Astrocyte (in vitro differentiated cells and primary cell): ENCODE measurements at regions not wholly inside any gene's neighbourhood (a gene's known extent, or its start where the extent isn't known, plus 50 kb on each side); places are given as distances from the start of the nearest gene placed in this dataset.

Experiments used
- DNase-seq: peaks from one replicate; pipeline ENCODE4 v3.0.0-alpha.2; 2010; ENCODE audit warnings: low read depth
- FAIRE-seq: peaks from 2 replicates; lab custom pipeline; 2011; peaks lifted over from hg19 to GRCh38; lab: Jason Lieb, UNC
- H2AFZ ChIP-seq: 2 replicates; pipeline ENCODE4 v1.6.0; 2012; ENCODE audit warnings: low read depth, low read length, inconsistent platforms
- H3K27ac ChIP-seq: 2 replicates; pipeline ENCODE4 v1.5.1; 2011; ENCODE audit warnings: low read depth, low read length, inconsistent platforms
- H3K27me3 ChIP-seq: 2 replicates; pipeline ENCODE4 v1.6.0; 2011; ENCODE audit warnings: low read length, inconsistent platforms; ENCODE audit not compliant: insufficient read depth
- H3K36me3 ChIP-seq: 2 replicates; pipeline ENCODE4 v1.5.1; 2011; ENCODE audit warnings: low read length, inconsistent platforms; ENCODE audit not compliant: insufficient read depth
- H3K4me1 ChIP-seq: 2 replicates; pipeline ENCODE4 v1.5.1; 2011; ENCODE audit warnings: low read length, inconsistent platforms; ENCODE audit not compliant: insufficient read depth
- H3K4me2 ChIP-seq: 2 replicates; pipeline ENCODE4 v1.6.0; 2012; ENCODE audit warnings: low read length, inconsistent platforms
- H3K4me3 ChIP-seq: 2 replicates; pipeline ENCODE4 v1.5.1; 2011; ENCODE audit warnings: low read depth, mild to moderate bottlenecking, low read length, inconsistent platforms; ENCODE audit not compliant: insufficient read depth
- H3K79me2 ChIP-seq: 2 replicates; pipeline ENCODE4 v1.6.0; 2012; ENCODE audit warnings: mild to moderate bottlenecking, low read length, inconsistent platforms; ENCODE audit not compliant: insufficient read depth
- H3K9ac ChIP-seq: 2 replicates; pipeline ENCODE4 v1.6.0; 2012; ENCODE audit warnings: mild to moderate bottlenecking, low read length, inconsistent platforms
- H3K9me3 ChIP-seq: 2 replicates; pipeline ENCODE4 v1.5.1; 2012; ENCODE audit warnings: low read depth, mild to moderate bottlenecking, low read length, inconsistent platforms; ENCODE audit not compliant: insufficient read depth
- H4K20me1 ChIP-seq: 2 replicates; pipeline ENCODE4 v1.6.0; 2012; ENCODE audit warnings: low read length, inconsistent platforms; ENCODE audit not compliant: insufficient read depth
- H3K27ac Mint-ChIP-seq: one replicate; pipeline ENCODE4 v1.8.0; 2021; ENCODE audit warnings: mild to moderate bottlenecking, mixed read lengths; ENCODE audit not compliant: unreplicated experiment
- H3K27me3 Mint-ChIP-seq: one replicate; pipeline ENCODE4 v1.8.0; 2021; ENCODE audit warnings: low read depth, mixed read lengths; ENCODE audit not compliant: unreplicated experiment
- H3K36me3 Mint-ChIP-seq: one replicate; pipeline ENCODE4 v1.8.0; 2021; ENCODE audit warnings: low read depth, mixed read lengths; ENCODE audit not compliant: unreplicated experiment
- H3K4me1 Mint-ChIP-seq: one replicate; pipeline ENCODE4 v1.8.0; 2021; ENCODE audit warnings: low read depth, mixed read lengths; ENCODE audit not compliant: unreplicated experiment
- H3K4me3 Mint-ChIP-seq: one replicate; pipeline ENCODE4 v1.8.0; 2021; ENCODE audit warnings: mild to moderate bottlenecking, moderate library complexity, mixed read lengths; ENCODE audit not compliant: unreplicated experiment
- H3K9me3 Mint-ChIP-seq: one replicate; pipeline ENCODE4 v1.8.0; 2021; ENCODE audit warnings: mild to moderate bottlenecking, mixed read lengths; ENCODE audit not compliant: unreplicated experiment
- EZH2 ChIP-seq: IDR thresholded peaks from 2 replicates; pipeline ENCODE4 v1.6.1; 2012; ENCODE audit warnings: mild to moderate bottlenecking, low read length, inconsistent platforms; ENCODE audit not compliant: insufficient read depth
- TF ChIP-seq, protein P1 (sequence below): IDR thresholded peaks from 2 replicates; pipeline ENCODE4 v1.5.1; 2011; ENCODE audit warnings: low read depth, mild to moderate bottlenecking, inconsistent platforms, low read length, moderate library complexity; ENCODE audit not compliant: insufficient read depth

DNA sequence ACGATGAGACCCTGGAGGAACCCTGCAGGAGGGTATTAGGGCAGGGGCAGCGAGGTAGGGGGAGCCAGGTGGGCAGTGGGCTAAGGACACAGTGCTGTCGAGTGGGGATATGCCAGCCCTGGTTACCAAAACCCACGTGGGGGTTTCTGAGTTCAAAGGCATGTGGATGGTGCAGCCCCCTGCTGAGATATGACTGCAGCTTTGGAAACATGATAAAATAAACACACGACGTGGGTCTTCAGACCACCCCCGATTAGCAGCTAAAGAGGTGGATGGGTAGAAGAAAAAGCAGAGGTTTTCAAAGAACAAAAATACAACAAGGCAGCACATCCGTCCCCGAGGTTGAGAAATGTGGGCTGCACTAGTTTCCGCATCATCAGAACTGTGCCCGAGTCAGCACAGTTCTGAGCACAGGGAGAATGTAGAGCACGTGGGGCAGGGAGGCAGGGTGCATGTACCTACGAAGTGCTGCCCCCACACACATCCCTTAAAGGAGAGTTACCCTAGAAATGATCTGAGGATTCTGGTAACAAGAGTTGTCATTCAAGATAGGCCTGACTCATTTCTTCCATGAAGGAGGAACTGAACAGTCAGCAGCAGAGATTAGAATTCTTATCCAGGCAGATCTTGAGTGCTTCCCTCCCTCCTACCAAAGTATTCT lies 121.3 kb downstream of the RPLP1 start:
- Mint-ChIP-seq H3K27me3 (peaks cover 51% of the 10 kb centered on the region), H3K9me3 (no peaks in the 10 kb centered on the region), H3K4me3 (no peak overlapping the region), H3K27ac (no peak overlapping the region), H3K36me3 (no peaks in the 10 kb centered on the region), H3K4me1 (peaks cover 20% of the 10 kb centered on the region)
- no peaks in the 10 kb centered on the region for H3K9me3 ChIP-seq
- H3K4me1 ChIP-seq, result peaks cover 21% of the 10 kb centered on the region
- H4K20me1 ChIP-seq, result no peaks in the 10 kb centered on the region
- peaks cover 12% of the 10 kb centered on the region for H3K27me3 ChIP-seq
- H3K36me3 ChIP-seq, result no peaks in the 10 kb centered on the region
- no peaks in the 10 kb centered on the region for H3K79me2 ChIP-seq
- TF ChIP-seq, protein P1, sequence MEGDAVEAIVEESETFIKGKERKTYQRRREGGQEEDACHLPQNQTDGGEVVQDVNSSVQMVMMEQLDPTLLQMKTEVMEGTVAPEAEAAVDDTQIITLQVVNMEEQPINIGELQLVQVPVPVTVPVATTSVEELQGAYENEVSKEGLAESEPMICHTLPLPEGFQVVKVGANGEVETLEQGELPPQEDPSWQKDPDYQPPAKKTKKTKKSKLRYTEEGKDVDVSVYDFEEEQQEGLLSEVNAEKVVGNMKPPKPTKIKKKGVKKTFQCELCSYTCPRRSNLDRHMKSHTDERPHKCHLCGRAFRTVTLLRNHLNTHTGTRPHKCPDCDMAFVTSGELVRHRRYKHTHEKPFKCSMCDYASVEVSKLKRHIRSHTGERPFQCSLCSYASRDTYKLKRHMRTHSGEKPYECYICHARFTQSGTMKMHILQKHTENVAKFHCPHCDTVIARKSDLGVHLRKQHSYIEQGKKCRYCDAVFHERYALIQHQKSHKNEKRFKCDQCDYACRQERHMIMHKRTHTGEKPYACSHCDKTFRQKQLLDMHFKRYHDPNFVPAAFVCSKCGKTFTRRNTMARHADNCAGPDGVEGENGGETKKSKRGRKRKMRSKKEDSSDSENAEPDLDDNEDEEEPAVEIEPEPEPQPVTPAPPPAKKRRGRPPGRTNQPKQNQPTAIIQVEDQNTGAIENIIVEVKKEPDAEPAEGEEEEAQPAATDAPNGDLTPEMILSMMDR, result no peak
- TF ChIP-seq EZH2, result no peak
- DNase-seq (peak; percentile 75), FAIRE-seq (peak; percentile 55)
- peak overlapping the region; percentile 20 for H3K4me2 ChIP-seq
- no peak overlapping the region for H3K4me3 ChIP-seq
- no peak overlapping the region for H3K9ac ChIP-seq
- no peak overlapping the region for H2AFZ ChIP-seq
- H3K27ac ChIP-seq, result no peak overlapping the region

GRCh38 chr15:69574506-69574905 lies 121.9 kb downstream of the RPLP1 start:
- Mint-ChIP-seq H3K27me3 (peaks cover 56% of the 10 kb centered on the region), H3K9me3 (no peaks in the 10 kb centered on the region), H3K4me3 (no peak overlapping the region), H3K27ac (no peak overlapping the region), H3K4me1 (peaks cover 26% of the 10 kb centered on the region), H3K36me3 (no peaks in the 10 kb centered on the region)
- no peak overlapping the region for H2AFZ ChIP-seq
- H3K4me1 ChIP-seq, result peaks cover 21% of the 10 kb centered on the region
- H3K4me3 ChIP-seq, result no peak overlapping the region
- TF ChIP-seq, protein P1, result no peak
- TF ChIP-seq EZH2, result no peak
- peaks cover 12% of the 10 kb centered on the region for H3K27me3 ChIP-seq
- H3K9ac ChIP-seq, result no peak overlapping the region
- H3K4me2 ChIP-seq, result no peak overlapping the region
- no peaks in the 10 kb centered on the region for H4K20me1 ChIP-seq
- no peaks in the 10 kb centered on the region for H3K36me3 ChIP-seq
- FAIRE-seq (no peak), DNase-seq (no peak)
- no peaks in the 10 kb centered on the region for H3K9me3 ChIP-seq
- H3K79me2 ChIP-seq, result no peaks in the 10 kb centered on the region
- H3K27ac ChIP-seq, result no peak overlapping the region

DNA sequence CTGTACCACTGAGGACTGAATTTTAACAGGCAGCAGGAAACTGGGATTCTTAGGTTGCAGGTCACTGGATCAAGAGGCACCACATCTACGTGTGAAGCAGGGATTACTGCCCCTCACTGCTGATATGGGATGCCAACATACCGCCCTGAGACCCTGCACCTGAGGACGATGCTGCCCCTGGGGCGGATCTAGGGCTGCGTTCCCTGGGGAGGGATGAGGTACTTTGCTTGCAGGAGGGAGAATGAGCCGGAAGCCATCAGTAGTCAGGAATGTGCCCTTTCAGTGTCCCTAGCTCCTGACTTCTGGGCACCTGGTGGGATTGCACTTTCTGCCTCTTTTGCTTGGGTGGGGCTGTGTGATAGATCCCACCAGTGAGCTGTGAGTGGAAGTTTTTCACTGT lies 122.8 kb downstream of the RPLP1 start:
- H3K36me3 ChIP-seq, result no peaks in the 10 kb centered on the region
- H3K27ac ChIP-seq, result no peak overlapping the region
- H3K27me3 ChIP-seq, result peaks cover 16% of the 10 kb centered on the region
- no peaks in the 10 kb centered on the region for H3K9me3 ChIP-seq
- no peaks in the 10 kb centered on the region for H3K9me3 Mint-ChIP-seq
- peaks cover 26% of the 10 kb centered on the region for H3K4me1 Mint-ChIP-seq
- no peak overlapping the region for H2AFZ ChIP-seq
- peaks cover 62% of the 10 kb centered on the region for H3K27me3 Mint-ChIP-seq
- H4K20me1 ChIP-seq, result no peaks in the 10 kb centered on the region
- no peak overlapping the region for H3K9ac ChIP-seq
- DNase-seq (no peak), FAIRE-seq (no peak)
- TF ChIP-seq EZH2, result no peak
- TF ChIP-seq, protein P1, result no peak
- H3K4me3 ChIP-seq, result no peak overlapping the region
- H3K36me3 Mint-ChIP-seq, result no peaks in the 10 kb centered on the region
- no peaks in the 10 kb centered on the region for H3K79me2 ChIP-seq
- H3K4me3 Mint-ChIP-seq, result no peak overlapping the region
- no peak overlapping the region for H3K4me2 ChIP-seq
- peaks cover 21% of the 10 kb centered on the region for H3K4me1 ChIP-seq
- H3K27ac Mint-ChIP-seq, result peak overlapping the region; percentile 72
